ENCODE measurements at regions not wholly inside any gene's neighbourhood (a gene's known extent, or its start where the extent isn't known, plus 50 kb on each side); places are given as distances from the start of the nearest gene placed in this dataset.

DNA sequence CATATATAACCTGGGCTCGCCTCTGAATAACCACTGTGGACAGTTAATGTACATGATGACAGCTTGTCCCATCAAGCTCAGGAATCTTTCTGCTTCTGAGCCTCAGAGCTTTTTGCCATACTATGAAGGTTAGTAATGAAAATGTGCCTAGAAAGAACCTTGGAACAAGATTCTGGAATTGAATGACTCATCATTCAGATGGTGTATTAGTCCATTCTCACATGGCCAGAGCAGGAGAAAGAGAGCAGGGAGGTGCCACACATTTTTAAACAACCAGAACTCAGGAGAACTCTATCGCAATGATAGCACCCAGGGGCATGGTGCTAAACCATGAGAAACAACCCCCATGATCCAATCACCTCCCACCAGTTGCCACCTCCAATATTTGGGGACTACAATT, 542.1 kb downstream of the PRR16 start:
- Histone ChIP-seq H3K18ac (ENCODE audit: low read depth, low read length) (no peak overlapping the region), H3K9me3 (ENCODE audit: control insufficient read depth, insufficient read depth, low read length) (no peaks in the 10 kb centered on the region), H3K56ac (ENCODE audit: extremely low read depth, insufficient read depth, low read length) (no peak overlapping the region), H3K4ac (ENCODE audit: low read depth, low read length) (no peak overlapping the region), H3K4me2 (ENCODE audit: low read depth, low read length) (no peak overlapping the region), H3K79me1 (ENCODE audit: low read depth in 1 of 2, low read length in 2 of 2) (no peaks in the 10 kb centered on the region), H2AFZ (replicated peaks; ENCODE audit: low read length, poor library complexity) (no peak overlapping the region), H3K9ac (ENCODE audit: low read depth, low read length) (no peak overlapping the region), H2BK120ac (ENCODE audit: low read depth, low read length) (no peak overlapping the region), H3K36me3 (ENCODE audit: control insufficient read depth, insufficient read depth, low read length) (no peaks in the 10 kb centered on the region), H4K5ac (ENCODE audit: low read depth, low read length) (no peak overlapping the region), H3K4me1 (ENCODE audit: control insufficient read depth, insufficient read depth, low read length) (no peaks in the 10 kb centered on the region), H4K20me1 (ENCODE audit: insufficient read depth, low read length) (no peaks in the 10 kb centered on the region), H3K9me1 (ENCODE audit: insufficient read depth, low read length) (no peaks in the 10 kb centered on the region), H2BK5ac (ENCODE audit: low read depth, low read length, poor library complexity, severe bottlenecking) (no peak overlapping the region), H3K23ac (ENCODE audit: low read depth, low read length) (no peak overlapping the region), H2AK5ac (ENCODE audit: low read depth, low read length) (no peak overlapping the region), H3K14ac (replicated peaks; ENCODE audit: low read depth, low read length) (no peak overlapping the region), H4K91ac (ENCODE audit: insufficient read depth, low read depth, low read length) (no peak overlapping the region), H2BK15ac (ENCODE audit: low read depth, low read length) (no peak overlapping the region), H2AK9ac (replicated peaks; ENCODE audit: low read depth, low read length, poor library complexity) (no peak overlapping the region), H2BK20ac (ENCODE audit: low read depth, low read length) (no peak overlapping the region), H3K27me3 (ENCODE audit: control insufficient read depth, insufficient read depth, low read length) (no peaks in the 10 kb centered on the region), H4K8ac (ENCODE audit: low read depth in 2 of 2, low read length in 2 of 2) (no peak overlapping the region), H3K27ac (ENCODE audit: insufficient read depth, low read length) (no peak overlapping the region), H3K4me3 (ENCODE audit: insufficient read depth, low read depth, low read length) (no peak overlapping the region)
- BruUV-seq (replicated peaks) = no TSS peak
- ChIA-PET CTCF (no interaction called here), POLR2A (ENCODE audit: unreplicated experiment) (no interaction called here)
- WGBS, 2 experiments (ENCODE audit: extremely low coverage in 2 of 2, insufficient read length in 1 of 2) = no CpG with 5 or more reads among the region's 2 CpGs
- dilution Hi-C loops (cut with HindIII; ENCODE audit: low sequenced_read_pairs, unreplicated experiment) (no loop called here), intact Hi-C loops (cut with micrococcal nuclease) (loop anchor here (5.0 kb wide), 1 partner anchor 116 kb away; no protein-coding TSS in a partner anchor), in situ Hi-C loops (cut with MboI; ENCODE audit: low sequenced_read_pairs) (no loop called here)
- DNase-seq = peak; percentile 0
- no peak for TF ChIP-seq CHD1 (IDR thresholded peaks at IDR 0.05; ENCODE audit: low read depth, low read length)
- no peak for TF ChIP-seq FOS (IDR thresholded peaks at IDR 0.05; ENCODE audit: low read depth, low read length)
- no peak for TF ChIP-seq NFE2L2 (IDR thresholded peaks at IDR 0.05; ENCODE audit: low read depth, low read length)
- TF ChIP-seq MAZ (IDR thresholded peaks at IDR 0.05; ENCODE audit: borderline replicate concordance, low read depth, low read length) = no peak
- no peak for TF ChIP-seq RFX5 (IDR thresholded peaks at IDR 0.05; ENCODE audit: low read depth, low read length)
- TF ChIP-seq MXI1 (IDR thresholded peaks at IDR 0.05; ENCODE audit: borderline replicate concordance, low read depth, low read length) = no peak
- TF ChIP-seq, protein P1, sequence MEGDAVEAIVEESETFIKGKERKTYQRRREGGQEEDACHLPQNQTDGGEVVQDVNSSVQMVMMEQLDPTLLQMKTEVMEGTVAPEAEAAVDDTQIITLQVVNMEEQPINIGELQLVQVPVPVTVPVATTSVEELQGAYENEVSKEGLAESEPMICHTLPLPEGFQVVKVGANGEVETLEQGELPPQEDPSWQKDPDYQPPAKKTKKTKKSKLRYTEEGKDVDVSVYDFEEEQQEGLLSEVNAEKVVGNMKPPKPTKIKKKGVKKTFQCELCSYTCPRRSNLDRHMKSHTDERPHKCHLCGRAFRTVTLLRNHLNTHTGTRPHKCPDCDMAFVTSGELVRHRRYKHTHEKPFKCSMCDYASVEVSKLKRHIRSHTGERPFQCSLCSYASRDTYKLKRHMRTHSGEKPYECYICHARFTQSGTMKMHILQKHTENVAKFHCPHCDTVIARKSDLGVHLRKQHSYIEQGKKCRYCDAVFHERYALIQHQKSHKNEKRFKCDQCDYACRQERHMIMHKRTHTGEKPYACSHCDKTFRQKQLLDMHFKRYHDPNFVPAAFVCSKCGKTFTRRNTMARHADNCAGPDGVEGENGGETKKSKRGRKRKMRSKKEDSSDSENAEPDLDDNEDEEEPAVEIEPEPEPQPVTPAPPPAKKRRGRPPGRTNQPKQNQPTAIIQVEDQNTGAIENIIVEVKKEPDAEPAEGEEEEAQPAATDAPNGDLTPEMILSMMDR (conservative IDR thresholded peaks at IDR 0.05; ENCODE audit: low read depth, low read length) = no peak
- no peak for TF ChIP-seq BHLHE40 (IDR thresholded peaks at IDR 0.05; ENCODE audit: low read depth, low read length)
- no peak for TF ChIP-seq RAD21 (IDR thresholded peaks at IDR 0.05; ENCODE audit: low read length)
- no peak for TF ChIP-seq RCOR1 (IDR thresholded peaks at IDR 0.05; ENCODE audit: insufficient replicate concordance, low read length)
- no peak for TF ChIP-seq SMC3 (IDR thresholded peaks at IDR 0.05; ENCODE audit: low read depth, low read length)
- no peak for ATAC-seq (ENCODE audit: low read depth)

Data from IMR-90 (cell line).